HG03103 (cell line): ENCODE measurements at regions not wholly inside any gene's neighbourhood (a gene's known extent, or its start where the extent isn't known, plus 50 kb on each side); places are given as distances from the start of the nearest gene placed in this dataset.
"Not testable (repeated sequence)": the region's sequence is repeated elsewhere in the genome, so short reads cannot be mapped to it uniquely, and the experiment has no call there.

Experiments used
- ATAC-seq: cut with Tn5 transposase; IDR thresholded peaks from one replicate; pipeline ENCODE4 v1.9.1; 2021; ENCODE audit warnings: low read depth; ENCODE audit not compliant: unreplicated experiment

- ATAC-seq: no peak
These were observed 253.1 kb upstream of the POM121L12 start for GRCh38 chr7:52782348-52782747.

- no peak for ATAC-seq
These were observed 254.2 kb upstream of the POM121L12 start for GRCh38 chr7:52781250-52781649.

- no peak for ATAC-seq
These were observed 256.4 kb upstream of the POM121L12 start for GRCh38 chr7:52779004-52779403.

- ATAC-seq: no peak
These were observed 258.2 kb upstream of the POM121L12 start for GRCh38 chr7:52777051-52777822.

GRCh38 chr7:52775876-52776275 is 259.6 kb upstream of the POM121L12 start:
- ATAC-seq: no peak

- no peak for ATAC-seq
These were observed 264.3 kb upstream of the POM121L12 start for GRCh38 chr7:52771177-52771576.

GRCh38 chr7:52764492-52765169 is 270.8 kb upstream of the POM121L12 start:
- no peak for ATAC-seq

- ATAC-seq: no peak
These were observed 277.1 kb upstream of the POM121L12 start for GRCh38 chr7:52758356-52758755.

- no peak for ATAC-seq
These were observed 281.6 kb upstream of the POM121L12 start for GRCh38 chr7:52753855-52754254.

- no peak for ATAC-seq
These were observed 282.5 kb upstream of the POM121L12 start for GRCh38 chr7:52752891-52753290.

GRCh38 chr7:52749880-52750279 is 285.6 kb upstream of the POM121L12 start:
- no peak for ATAC-seq

GRCh38 chr7:52747817-52748216 is 287.6 kb upstream of the POM121L12 start:
- no peak for ATAC-seq

- no peak for ATAC-seq
These were observed 293.7 kb upstream of the POM121L12 start for GRCh38 chr7:52741670-52742290.

- ATAC-seq: no peak
These were observed 299.8 kb upstream of the POM121L12 start for GRCh38 chr7:52735656-52736055.

- ATAC-seq: not testable (repeated sequence)
These were observed 306.8 kb upstream of the POM121L12 start for GRCh38 chr7:52728683-52729082.

- no peak for ATAC-seq
These were observed 307.8 kb upstream of the POM121L12 start for GRCh38 chr7:52727632-52728031.

- no peak for ATAC-seq
These were observed 308.4 kb upstream of the POM121L12 start for GRCh38 chr7:52726986-52727385.

- no peak for ATAC-seq
These were observed 308.9 kb upstream of the POM121L12 start for GRCh38 chr7:52726493-52726892.

GRCh38 chr7:52723606-52724005 is 311.8 kb upstream of the POM121L12 start:
- ATAC-seq: no peak

- no peak for ATAC-seq
These were observed 314.6 kb upstream of the POM121L12 start for GRCh38 chr7:52720856-52721255.

- no peak for ATAC-seq
These were observed 315.8 kb upstream of the POM121L12 start for GRCh38 chr7:52719677-52720076.

- ATAC-seq: no peak
These were observed 319.7 kb upstream of the POM121L12 start for GRCh38 chr7:52715701-52716100.
